H9 (cell line): ENCODE measurements at regions not wholly inside any gene's neighbourhood (a gene's known extent, or its start where the extent isn't known, plus 50 kb on each side); places are given as distances from the start of the nearest gene placed in this dataset.

ENCODE experiments used
- DNase-seq: peaks from one replicate; pipeline ENCODE4 v3.0.0-alpha.2; 2017
- H2AFZ ChIP-seq: one replicate; pipeline ENCODE4 v1.6.1; 2013; ENCODE audit warnings: mild to moderate bottlenecking, low read length, control low read depth, moderate library complexity
- H2AK5ac ChIP-seq: 2 replicates; pipeline ENCODE4 v1.6.1; 2013; ENCODE audit warnings: low read length, control low read depth, mixed read lengths; ENCODE audit not compliant: insufficient read length
- H2BK120ac ChIP-seq: one replicate; pipeline ENCODE4 v1.6.1; 2013; ENCODE audit warnings: low read depth, mild to moderate bottlenecking, low read length, control low read depth, inconsistent platforms; ENCODE audit not compliant: poor library complexity, severe bottlenecking
- H2BK12ac ChIP-seq: 2 replicates; pipeline ENCODE4 v1.6.1; 2013; ENCODE audit warnings: low read length, control low read depth, mixed read lengths, low read depth; ENCODE audit not compliant: insufficient read length
- H2BK15ac ChIP-seq: 2 replicates; pipeline ENCODE4 v1.6.1; 2013; ENCODE audit warnings: low read depth, low read length, control low read depth
- H2BK20ac ChIP-seq: one replicate; pipeline ENCODE4 v1.6.1; 2013; ENCODE audit warnings: low read depth, mild to moderate bottlenecking, low read length, control low read depth, inconsistent platforms; ENCODE audit not compliant: poor library complexity, severe bottlenecking
- H2BK5ac ChIP-seq: 2 replicates; pipeline ENCODE4 v1.6.1; 2013; ENCODE audit warnings: low read length, control low read depth, mixed read lengths; ENCODE audit not compliant: insufficient read length
- H3K14ac ChIP-seq: 2 replicates; pipeline ENCODE4 v1.6.1; 2013; ENCODE audit warnings: low read length, control low read depth; ENCODE audit not compliant: insufficient read depth
- H3K18ac ChIP-seq: 2 replicates; pipeline ENCODE4 v1.6.1; 2013; ENCODE audit warnings: low read depth, mild to moderate bottlenecking, mixed read lengths, low read length, control low read depth; ENCODE audit not compliant: insufficient read length
- H3K23ac ChIP-seq: 2 replicates; pipeline ENCODE4 v1.6.1; 2013; ENCODE audit warnings: low read length, control low read depth, mixed read lengths, low read depth; ENCODE audit not compliant: insufficient read length
- H3K23me2 ChIP-seq: 2 replicates; pipeline ENCODE4 v1.6.1; 2013; ENCODE audit warnings: low read depth, mild to moderate bottlenecking, mixed read lengths, low read length, control low read depth; ENCODE audit not compliant: insufficient read length, poor library complexity, severe bottlenecking
- H3K27ac ChIP-seq: 2 replicates; pipeline ENCODE4 v1.5.1; 2013; ENCODE audit warnings: low read length, control low read depth, mixed read lengths, low read depth; ENCODE audit not compliant: insufficient read length
- H3K27me3 ChIP-seq: 2 replicates; pipeline ENCODE4 v1.6.1; 2013; ENCODE audit warnings: low read length, control low read depth, inconsistent platforms; ENCODE audit not compliant: insufficient read depth
- H3K4ac ChIP-seq: 2 replicates; pipeline ENCODE4 v1.6.1; 2013; ENCODE audit warnings: low read depth, mild to moderate bottlenecking, control low read depth, inconsistent platforms, low read length, moderate library complexity
- H3K4me1 ChIP-seq: 2 replicates; pipeline ENCODE4 v1.6.1; 2013; ENCODE audit warnings: low read length, control low read depth, inconsistent platforms; ENCODE audit not compliant: insufficient read depth
- H3K4me2 ChIP-seq: 2 replicates; pipeline ENCODE4 v1.6.1; 2013; ENCODE audit warnings: low read length, control low read depth, mixed read lengths; ENCODE audit not compliant: insufficient read length, insufficient read depth
- H3K56ac ChIP-seq: 2 replicates; pipeline ENCODE4 v1.6.1; 2013; ENCODE audit warnings: low read depth, mild to moderate bottlenecking, mixed read lengths, low read length, control low read depth; ENCODE audit not compliant: insufficient read length
- H3K79me1 ChIP-seq: 2 replicates; pipeline ENCODE4 v1.6.1; 2013; ENCODE audit warnings: low read depth, mild to moderate bottlenecking, moderate library complexity, low read length, control low read depth, inconsistent platforms; ENCODE audit not compliant: insufficient read depth, poor library complexity, severe bottlenecking
- H3K79me2 ChIP-seq: 2 replicates; pipeline ENCODE4 v1.6.1; 2013; ENCODE audit warnings: low read length, control low read depth, inconsistent platforms; ENCODE audit not compliant: insufficient read depth
- H3K9ac ChIP-seq: 2 replicates; pipeline ENCODE4 v1.6.1; 2013; ENCODE audit warnings: low read length, control low read depth, mixed read lengths; ENCODE audit not compliant: insufficient read length; ENCODE audit errors: extremely low read depth
- H3K9me3 ChIP-seq: one replicate; pipeline ENCODE4 v1.6.1; 2013; ENCODE audit warnings: low read depth, low read length, inconsistent platforms; ENCODE audit not compliant: control insufficient read depth
- H3T11ph ChIP-seq: one replicate; pipeline ENCODE4 v1.6.1; 2013; ENCODE audit warnings: mild to moderate bottlenecking, low read length, control low read depth, inconsistent platforms
- H4K20me1 ChIP-seq: one replicate; pipeline ENCODE4 v1.6.1; 2013; ENCODE audit not compliant: control insufficient read depth, insufficient read length, insufficient read depth
- H4K5ac ChIP-seq: 2 replicates; pipeline ENCODE4 v1.6.1; 2013; ENCODE audit warnings: low read depth, mild to moderate bottlenecking, mixed read lengths, low read length, control low read depth; ENCODE audit not compliant: insufficient read length
- H4K8ac ChIP-seq: replicated peaks from 2 replicates; pipeline ENCODE4 v1.6.1; 2013; ENCODE audit warnings: low read length, control low read depth, mixed read lengths, low read depth; ENCODE audit not compliant: insufficient read length
- H4K91ac ChIP-seq: 2 replicates; pipeline ENCODE4 v1.6.1; 2013; ENCODE audit warnings: low read depth, mild to moderate bottlenecking, moderate library complexity, mixed read lengths, low read length, control low read depth; ENCODE audit not compliant: insufficient read length
- H3K27ac Mint-ChIP-seq, 3 experiments: 2 replicates in 2 of 3; 3 replicates in 1 of 3; pipeline ENCODE4 v1.8.0; 2020 to 2021; ENCODE audit warnings: mixed read lengths in 3 of 3, mild to moderate bottlenecking in 1 of 3, moderate library complexity in 1 of 3
- H3K27me3 Mint-ChIP-seq: 2 replicates; pipeline ENCODE4 v1.8.0; 2021; ENCODE audit warnings: low read depth, mild to moderate bottlenecking, moderate library complexity, mixed read lengths
- H3K36me3 Mint-ChIP-seq, 3 experiments: 2 replicates in 2 of 3; 3 replicates in 1 of 3; pipeline ENCODE4 v1.8.0; 2020 to 2021; ENCODE audit warnings: low read depth in 3 of 3, mixed read lengths in 3 of 3; ENCODE audit not compliant: insufficient read depth in 1 of 3
- H3K4me1 Mint-ChIP-seq, 2 experiments: 2 replicates each; pipeline ENCODE4 v1.8.0; 2020; ENCODE audit warnings: mixed read lengths in 2 of 2
- H3K4me3 Mint-ChIP-seq, 2 experiments: 2 replicates in 1 of 2; 3 replicates in 1 of 2; pipeline ENCODE4 v1.8.0; 2020 to 2021; ENCODE audit warnings: mild to moderate bottlenecking in 2 of 2, mixed read lengths in 2 of 2, moderate library complexity in 1 of 2
- H3K9me3 Mint-ChIP-seq, 2 experiments: 2 replicates in 1 of 2; 3 replicates in 1 of 2; pipeline ENCODE4 v1.8.0; 2020; ENCODE audit warnings: mild to moderate bottlenecking in 2 of 2, mixed read lengths in 2 of 2, moderate library complexity in 1 of 2
- CTCF ChIP-seq: fragments of 200-600 bp; sonication (generic); conservative IDR thresholded peaks from 3 replicates; pipeline ENCODE4 v1.8.0; 2021; ENCODE audit warnings: antibody characterized with exemption, mild to moderate bottlenecking
- WGBS: extraction: QIAGEN DNeasy Blood & Tissue Kit; methylation state at CpG from one replicate; pipeline ENCODE4 v1.1.7; 2013; ENCODE audit warnings: missing lambda C conversion rate, low lambda C conversion rate, mixed read lengths; ENCODE audit not compliant: insufficient read length; ENCODE audit errors: extremely low coverage; 5-methylcytosine and 5-hydroxymethylcytosine counted together

GRCh38 chr4:156686120-156686519, 285.5 kb downstream of the PDGFC start:
- Histone ChIP-seq H2BK12ac (no peak overlapping the region), H3K27ac (no peak overlapping the region), H3K23ac (no peak overlapping the region), H3K79me2 (no peaks in the 10 kb centered on the region), H3K23me2 (no peaks in the 10 kb centered on the region), H3K9me3 (no peaks in the 10 kb centered on the region), H4K8ac (no peak overlapping the region), H2AFZ (no peak overlapping the region), H2BK120ac (no peak overlapping the region), H3K14ac (no peak overlapping the region), H3K56ac (no peak overlapping the region), H3K18ac (no peak overlapping the region), H2AK5ac (no peak overlapping the region), H4K91ac (no peak overlapping the region), H3K4me1 (no peaks in the 10 kb centered on the region), H3K27me3 (no peaks in the 10 kb centered on the region), H3K79me1 (no peaks in the 10 kb centered on the region), H2BK15ac (no peak overlapping the region), H2BK20ac (no peak overlapping the region), H4K5ac (no peak overlapping the region), H3K4ac (no peak overlapping the region), H3K4me2 (no peak overlapping the region), H3K9ac (no peak overlapping the region), H2BK5ac (no peak overlapping the region), H3T11ph (no peak overlapping the region), H4K20me1 (no peaks in the 10 kb centered on the region)
- DNase-seq = no peak
- no peak for TF ChIP-seq CTCF
- no CpG with 5 or more reads among the region's 3 CpGs for WGBS
- Mint-ChIP-seq H3K4me1 (no peaks in the 10 kb centered on the region), H3K27ac (no peak overlapping the region), H3K36me3 (no peaks in the 10 kb centered on the region), H3K9me3 (peaks cover 0 to 3% of the 10 kb centered on the region in 2 experiments; a peak in 2 of 5 replicates), H3K4me3 (no peak overlapping the region), H3K27me3 (no peaks in the 10 kb centered on the region)
